DOHH2 (cell line): ENCODE measurements at regions not wholly inside any gene's neighbourhood (a gene's known extent, or its start where the extent isn't known, plus 50 kb on each side); places are given as distances from the start of the nearest gene placed in this dataset.

Experiments used
- EZH2phosphoT487 ChIP-seq: fragments of 200-600 bp; sonication (generic); IDR thresholded peaks from 2 replicates; pipeline ENCODE4 v1.6.1; 2017; ENCODE audit warnings: borderline replicate concordance, mild to moderate bottlenecking, antibody characterized with exemption, low read length, moderate library complexity, mixed read lengths
- TF ChIP-seq, protein P1 (sequence below): fragments of 200-600 bp; sonication (generic); IDR thresholded peaks from one replicate; pipeline ENCODE4 v1.5.1; 2014; ENCODE audit warnings: antibody characterized with exemption, mild to moderate bottlenecking, low read depth, low read length; ENCODE audit not compliant: poor library complexity, severe bottlenecking

- TF ChIP-seq, protein P1, sequence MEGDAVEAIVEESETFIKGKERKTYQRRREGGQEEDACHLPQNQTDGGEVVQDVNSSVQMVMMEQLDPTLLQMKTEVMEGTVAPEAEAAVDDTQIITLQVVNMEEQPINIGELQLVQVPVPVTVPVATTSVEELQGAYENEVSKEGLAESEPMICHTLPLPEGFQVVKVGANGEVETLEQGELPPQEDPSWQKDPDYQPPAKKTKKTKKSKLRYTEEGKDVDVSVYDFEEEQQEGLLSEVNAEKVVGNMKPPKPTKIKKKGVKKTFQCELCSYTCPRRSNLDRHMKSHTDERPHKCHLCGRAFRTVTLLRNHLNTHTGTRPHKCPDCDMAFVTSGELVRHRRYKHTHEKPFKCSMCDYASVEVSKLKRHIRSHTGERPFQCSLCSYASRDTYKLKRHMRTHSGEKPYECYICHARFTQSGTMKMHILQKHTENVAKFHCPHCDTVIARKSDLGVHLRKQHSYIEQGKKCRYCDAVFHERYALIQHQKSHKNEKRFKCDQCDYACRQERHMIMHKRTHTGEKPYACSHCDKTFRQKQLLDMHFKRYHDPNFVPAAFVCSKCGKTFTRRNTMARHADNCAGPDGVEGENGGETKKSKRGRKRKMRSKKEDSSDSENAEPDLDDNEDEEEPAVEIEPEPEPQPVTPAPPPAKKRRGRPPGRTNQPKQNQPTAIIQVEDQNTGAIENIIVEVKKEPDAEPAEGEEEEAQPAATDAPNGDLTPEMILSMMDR, result no peak
- TF ChIP-seq EZH2phosphoT487, result no peak
Measured at GRCh38 chr6:9834233-9834632, 580.6 kb downstream of the TFAP2A start.
